NT2/D1 (cell line): ENCODE measurements at regions not wholly inside any gene's neighbourhood (a gene's known extent, or its start where the extent isn't known, plus 50 kb on each side); places are given as distances from the start of the nearest gene placed in this dataset.

Experiments used
- SUZ12 ChIP-seq: IDR thresholded peaks from 2 replicates; pipeline ENCODE4 v1.6.1; 2011; ENCODE audit not compliant: insufficient read length, insufficient read depth; ENCODE audit errors: extremely low read depth
- YY1 ChIP-seq: IDR thresholded peaks from 2 replicates; pipeline ENCODE4 v1.6.1; 2011; ENCODE audit not compliant: insufficient read length, insufficient read depth
- ZNF274 ChIP-seq: IDR thresholded peaks from 2 replicates; pipeline ENCODE4 v1.6.1; 2011; ENCODE audit warnings: mild to moderate bottlenecking, low read depth, low read length

DNA sequence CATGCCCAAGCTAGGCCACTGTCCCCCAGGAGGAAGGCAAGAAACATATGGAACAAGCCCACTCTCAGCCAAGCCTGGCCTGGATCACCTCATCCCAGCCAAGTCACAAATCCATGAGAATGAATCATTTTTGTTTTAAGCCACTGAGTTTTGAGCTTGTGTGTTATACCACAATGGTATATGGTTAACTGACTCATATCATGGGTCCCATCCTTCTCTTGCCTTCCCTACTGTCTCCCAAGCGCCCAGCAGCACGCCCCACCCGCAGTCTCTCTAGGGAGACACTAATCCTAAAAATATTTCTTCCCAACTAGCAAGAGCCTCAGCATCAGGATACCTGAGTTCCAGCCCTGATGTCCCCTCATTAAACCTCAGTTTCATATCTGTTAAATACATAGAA is 248.1 kb downstream of the CDK5RAP2 start:
- TF ChIP-seq YY1 (no peak), SUZ12 (no peak), ZNF274 (no peak)
